ENCODE measurements at regions not wholly inside any gene's neighbourhood (a gene's known extent, or its start where the extent isn't known, plus 50 kb on each side); places are given as distances from the start of the nearest gene placed in this dataset.
"Not testable (repeated sequence)": the region's sequence is repeated elsewhere in the genome, so short reads cannot be mapped to it uniquely, and the experiment has no call there.

- DNase-seq (ENCODE audit: low read depth): no peak
Observed at GRCh38 chr12:74595696-74596095, 58.1 kb downstream of the ATXN7L3B start.

GRCh38 chr12:74598819-74599218 lies 61.2 kb downstream of the ATXN7L3B start:
- peak; percentile 3 for DNase-seq (ENCODE audit: low read depth)

DNA sequence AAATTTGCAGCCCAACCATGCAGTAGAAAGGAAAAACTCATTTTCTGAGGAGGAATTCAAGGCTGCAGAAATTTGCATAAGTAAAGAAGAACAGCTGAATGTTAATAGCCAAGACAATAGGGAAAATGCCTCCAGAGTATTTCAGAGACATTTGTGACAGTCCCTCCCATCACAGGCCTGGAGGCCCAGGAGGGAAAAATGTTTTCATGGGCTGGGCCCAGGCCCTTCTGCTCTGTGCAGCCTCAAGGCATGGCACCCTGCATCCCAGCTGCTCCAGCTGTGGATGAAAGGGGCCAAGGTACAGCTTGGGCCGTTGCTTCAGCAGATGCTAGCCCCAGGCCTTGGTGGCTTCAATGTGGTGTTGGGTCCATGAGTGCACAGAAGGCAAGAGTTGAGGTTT lies 62.3 kb downstream of the ATXN7L3B start:
- DNase-seq (ENCODE audit: low read depth): no peak

DNA sequence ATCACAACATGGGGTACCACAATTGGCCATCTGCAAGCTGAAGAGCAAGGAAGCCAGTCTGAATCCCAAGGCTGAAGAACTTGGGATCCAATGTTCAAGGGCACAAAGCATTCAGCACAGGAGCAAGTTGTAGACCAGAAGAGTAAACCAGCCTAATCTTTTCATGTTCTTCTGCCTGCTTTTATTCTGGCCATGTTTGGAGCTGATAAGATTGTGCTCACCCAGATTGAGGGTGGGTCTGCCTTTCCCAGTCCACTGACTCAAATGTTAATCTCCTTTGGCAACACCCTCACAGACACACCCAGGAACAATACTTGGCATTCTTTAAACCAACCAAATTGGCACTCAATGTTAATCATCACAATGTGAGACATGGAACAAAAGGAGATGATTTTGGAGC lies 63.2 kb downstream of the ATXN7L3B start:
- DNase-seq (ENCODE audit: low read depth): not testable (repeated sequence)

DNA sequence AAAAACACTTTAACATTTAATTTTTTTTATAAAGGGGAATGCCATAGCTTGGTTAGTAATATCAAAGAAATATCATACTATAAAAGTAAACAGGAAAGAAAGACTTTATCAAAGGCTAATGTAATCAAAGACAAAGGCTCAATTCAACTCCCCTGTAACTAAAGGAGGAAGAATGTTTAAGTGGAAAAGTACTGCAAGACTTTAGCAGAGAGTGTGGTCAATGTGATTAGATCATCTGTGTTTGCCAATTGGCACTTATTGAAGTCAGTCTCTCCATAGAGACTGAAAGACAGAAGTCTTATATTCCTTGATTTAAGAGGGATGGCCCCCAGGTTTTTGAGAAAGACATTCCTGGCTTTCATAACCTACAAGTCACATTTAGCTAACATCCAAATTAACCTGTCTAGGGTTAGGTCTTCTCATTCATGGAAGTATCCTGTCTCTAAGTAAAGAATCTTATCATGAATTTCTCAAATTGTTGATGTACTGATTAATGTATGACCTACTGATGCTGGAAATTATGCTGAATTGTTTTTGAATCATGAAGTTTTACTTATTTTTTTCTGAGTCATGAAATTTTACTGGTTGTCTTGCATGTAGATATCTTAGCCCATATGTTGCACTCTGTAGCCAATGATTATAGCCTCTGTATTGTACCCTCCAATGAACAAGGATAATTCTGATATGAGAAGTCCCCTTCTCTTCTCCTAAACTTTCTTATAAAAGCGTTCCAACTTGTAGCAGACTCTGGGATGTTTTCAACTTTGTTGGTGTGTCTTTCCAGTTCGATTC lies 65.4 kb downstream of the ATXN7L3B start:
- DNase-seq (ENCODE audit: low read depth): no peak

DNA sequence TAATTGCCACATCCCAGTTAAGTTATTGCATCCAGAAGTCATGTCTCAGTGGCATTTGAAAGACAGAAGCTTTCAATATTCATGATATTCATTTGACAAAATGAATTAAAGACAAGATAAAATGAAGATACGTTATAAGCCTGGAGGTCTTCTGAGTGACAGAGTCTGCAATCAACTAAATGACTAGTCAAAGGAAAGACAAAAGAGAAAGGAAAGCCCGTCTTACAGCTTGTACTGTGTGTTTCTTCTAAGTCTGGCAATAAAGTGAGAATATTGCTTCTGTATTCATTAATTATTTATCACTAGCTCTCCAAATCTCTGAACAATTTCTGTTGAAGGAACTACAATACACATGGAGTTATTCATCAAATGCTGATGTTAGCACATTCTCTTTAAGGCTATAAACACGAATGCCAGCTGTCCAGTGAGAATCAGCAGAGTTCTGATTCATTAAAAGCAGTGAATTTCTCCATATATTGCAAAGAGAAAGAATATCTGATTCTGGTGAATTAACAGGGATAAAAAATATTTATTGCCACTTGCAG lies 70.7 kb downstream of the ATXN7L3B start:
- no peak for DNase-seq (ENCODE audit: low read depth)

- no peak for DNase-seq (ENCODE audit: low read depth)
Observed at GRCh38 chr12:74610711-74611110, 73.1 kb downstream of the ATXN7L3B start.

GRCh38 chr12:74614426-74614825 lies 76.8 kb downstream of the ATXN7L3B start:
- no peak for DNase-seq (ENCODE audit: low read depth)

DNA sequence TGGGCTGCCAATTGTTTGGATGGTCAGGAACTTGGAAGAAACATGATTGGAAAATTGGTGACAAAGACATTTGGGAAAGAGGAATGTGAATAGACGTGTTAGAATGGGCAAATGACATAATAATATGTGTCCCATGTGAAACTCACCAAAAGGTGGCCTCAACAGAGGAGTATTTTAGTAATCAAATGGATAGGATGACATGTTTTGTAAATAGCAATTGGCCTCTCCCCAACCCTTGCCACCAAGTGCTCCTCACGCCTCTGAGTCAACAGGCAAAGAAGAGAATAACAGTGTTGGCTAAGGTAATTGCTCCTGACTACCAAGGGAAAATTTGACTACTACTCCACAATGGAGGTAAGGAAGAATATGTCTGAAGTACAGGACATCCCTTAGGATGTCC lies 81.4 kb downstream of the ATXN7L3B start:
- no peak for DNase-seq (ENCODE audit: low read depth)

DNA sequence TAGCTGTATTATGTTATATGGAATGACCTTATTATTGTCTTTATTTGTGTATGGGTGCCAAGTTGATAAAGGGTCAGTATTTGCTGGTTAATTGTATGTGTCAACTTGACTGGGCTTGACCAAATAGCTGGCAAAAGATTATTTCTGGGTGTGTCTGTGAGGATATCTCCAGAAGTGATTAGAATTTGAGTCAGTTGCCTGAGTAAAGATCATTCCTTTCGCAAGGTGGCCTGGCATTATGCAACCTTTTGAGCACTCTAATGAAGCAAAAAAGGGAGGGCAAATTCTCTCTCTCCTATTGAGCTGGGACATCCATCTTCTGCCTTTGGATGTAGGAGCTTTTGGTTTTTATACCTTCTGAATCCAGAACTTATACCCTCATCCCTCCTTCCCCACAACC lies 82.2 kb downstream of the ATXN7L3B start:
- DNase-seq (ENCODE audit: low read depth): no peak

DNA sequence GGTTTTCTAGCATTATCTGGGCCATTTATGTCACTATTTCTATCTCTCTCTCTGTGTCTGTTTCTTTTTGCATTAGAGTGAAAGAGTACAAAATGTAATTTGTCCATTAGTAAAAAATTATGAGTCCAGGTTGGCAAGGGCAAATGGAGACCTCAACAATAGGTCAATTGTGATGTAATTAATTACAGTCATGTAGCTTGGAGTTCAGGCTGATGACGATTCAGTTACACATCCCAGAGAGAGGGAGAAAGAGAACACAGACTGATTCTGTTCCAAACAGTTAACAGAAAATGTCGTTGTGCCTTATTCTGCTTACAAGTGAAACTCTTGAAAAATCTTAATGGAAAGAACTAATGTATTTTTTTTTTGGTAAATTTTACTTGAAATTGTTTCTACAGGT lies 83.3 kb downstream of the ATXN7L3B start:
- DNase-seq (ENCODE audit: low read depth): no peak

- no peak for DNase-seq (ENCODE audit: low read depth)
Observed at GRCh38 chr12:74624201-74624600, 86.6 kb downstream of the ATXN7L3B start.

GRCh38 chr12:74626397-74626796 lies 88.8 kb downstream of the ATXN7L3B start:
- no peak for DNase-seq (ENCODE audit: low read depth)

DNA sequence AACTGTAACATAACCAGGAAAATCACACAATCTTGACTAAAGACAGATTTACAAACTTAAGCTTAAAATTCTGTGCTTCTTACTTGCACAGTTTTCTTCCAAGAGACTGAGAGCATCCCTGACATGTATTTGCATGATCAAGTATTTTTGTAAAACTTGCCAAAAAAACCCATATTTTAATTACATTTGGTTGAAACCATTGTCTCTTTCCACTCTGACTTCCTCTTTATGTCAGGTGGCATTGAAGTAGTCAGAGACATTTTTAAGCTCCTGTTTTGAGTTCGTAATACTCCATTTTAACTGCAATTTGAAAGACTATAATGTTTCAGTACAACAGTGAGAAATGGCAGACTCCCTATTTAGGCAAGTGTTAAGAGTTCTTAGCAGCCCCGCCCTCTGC lies 103.6 kb downstream of the ATXN7L3B start:
- DNase-seq (ENCODE audit: low read depth): no peak

DNA sequence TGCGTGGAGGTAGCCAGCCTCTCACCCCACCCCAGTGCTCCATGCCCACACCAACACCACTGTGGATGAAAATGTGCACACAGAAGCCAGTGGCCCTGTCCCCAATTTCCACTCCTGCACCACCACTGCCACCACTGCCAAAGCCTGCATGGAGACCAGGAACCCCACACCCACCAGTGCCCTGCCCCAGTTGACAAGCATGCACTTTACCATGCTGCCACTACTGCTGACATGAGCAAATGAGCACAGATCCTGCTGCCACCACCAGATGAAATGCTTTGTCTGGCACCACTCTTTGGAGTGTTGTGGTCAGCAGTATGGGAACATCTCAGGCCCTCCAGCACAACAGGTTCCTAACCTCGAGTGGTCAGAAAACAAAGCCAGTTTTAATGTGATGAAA lies 104.1 kb downstream of the ATXN7L3B start:
- no peak for DNase-seq (ENCODE audit: low read depth)

- DNase-seq (ENCODE audit: low read depth): no peak
Observed at GRCh38 chr12:74644681-74645080, 107.0 kb downstream of the ATXN7L3B start.

GRCh38 chr12:74646831-74647230 lies 109.2 kb downstream of the ATXN7L3B start:
- no peak for DNase-seq (ENCODE audit: low read depth)

DNA sequence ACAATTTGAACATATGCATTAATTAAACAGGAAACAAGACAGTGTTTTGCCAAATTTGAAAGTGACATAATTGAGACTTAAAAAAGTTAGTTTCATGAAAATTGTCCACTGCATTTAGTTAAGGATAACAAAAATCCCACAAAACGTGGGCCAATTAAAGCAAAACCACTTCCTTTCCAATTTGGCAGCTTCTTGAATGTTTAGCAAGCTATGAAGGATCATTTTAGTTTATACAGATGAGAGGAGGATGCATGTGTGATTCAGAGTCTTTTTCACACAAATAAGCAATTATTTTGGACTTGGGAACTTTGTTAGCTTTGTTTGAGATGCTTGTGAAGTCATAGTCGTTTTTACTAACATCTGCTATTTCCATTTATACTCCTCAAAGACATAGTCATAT lies 109.6 kb downstream of the ATXN7L3B start:
- no peak for DNase-seq (ENCODE audit: low read depth)

GRCh38 chr12:74656251-74656650 lies 118.6 kb downstream of the ATXN7L3B start:
- no peak for DNase-seq (ENCODE audit: low read depth)

- no peak for DNase-seq (ENCODE audit: low read depth)
Observed at GRCh38 chr12:74660442-74660841, 122.8 kb downstream of the ATXN7L3B start.

GRCh38 chr12:74663958-74664357 lies 126.3 kb downstream of the ATXN7L3B start:
- DNase-seq (ENCODE audit: low read depth): no peak

- no peak for DNase-seq (ENCODE audit: low read depth)
Observed at GRCh38 chr12:74665690-74666089, 128.1 kb downstream of the ATXN7L3B start.

DNA sequence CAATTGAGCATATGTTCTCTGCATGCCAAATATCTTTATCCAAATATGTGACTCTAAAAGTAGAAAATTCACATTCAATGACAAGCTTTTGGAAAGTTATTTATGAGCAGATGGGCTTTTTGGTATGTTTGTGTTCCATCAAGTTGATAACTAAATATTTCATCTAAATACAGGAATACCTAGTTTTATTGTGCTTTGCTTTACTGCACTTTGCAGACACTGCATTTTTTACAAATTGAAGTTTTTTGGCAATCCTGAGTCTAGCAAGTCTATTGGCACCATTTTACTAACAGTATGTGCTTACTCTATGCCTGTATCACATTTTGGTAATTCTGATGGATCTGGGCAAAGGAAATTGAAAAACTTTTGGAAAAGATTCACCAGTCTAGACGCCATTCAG lies 133.8 kb downstream of the ATXN7L3B start:
- DNase-seq (ENCODE audit: low read depth): no peak

- not testable (repeated sequence) for DNase-seq (ENCODE audit: low read depth)
Observed at GRCh38 chr12:74676955-74677354, 139.3 kb downstream of the ATXN7L3B start.
